ENCODE measurements at regions not wholly inside any gene's neighbourhood (a gene's known extent, or its start where the extent isn't known, plus 50 kb on each side); places are given as distances from the start of the nearest gene placed in this dataset.

DNA sequence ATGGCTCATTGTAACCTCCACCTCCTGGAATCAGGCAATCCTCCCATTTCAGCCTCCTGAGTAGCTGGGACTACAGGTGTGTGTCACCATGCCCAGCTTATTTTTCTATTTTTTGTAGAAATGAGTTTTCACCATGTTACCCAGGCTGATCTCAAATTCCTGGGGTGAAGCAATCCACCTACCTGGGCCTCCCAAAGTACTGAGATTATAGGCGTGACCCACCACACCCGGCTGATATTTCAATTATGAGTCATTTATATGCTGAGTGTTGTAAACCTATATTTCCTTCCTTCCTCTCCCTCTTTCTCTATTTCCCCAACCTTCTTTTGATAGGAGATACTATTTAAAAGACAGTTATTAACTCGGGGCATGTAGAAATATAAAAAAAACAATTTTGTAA lies 469.6 kb upstream of the ID2 start:
- no peak for TF ChIP-seq CTCF (IDR thresholded peaks at IDR 0.05)
- TF ChIP-seq POLR2A (IDR thresholded peaks at IDR 0.05): no peak
